GM19468 (cell line): ENCODE measurements at regions not wholly inside any gene's neighbourhood (a gene's known extent, or its start where the extent isn't known, plus 50 kb on each side); places are given as distances from the start of the nearest gene placed in this dataset.

Experiments used
- ATAC-seq: cut with Tn5 transposase; IDR thresholded peaks from one replicate; pipeline ENCODE4 v1.9.1; 2021; ENCODE audit warnings: mild to moderate bottlenecking, moderate library complexity, moderate number of reproducible peaks; ENCODE audit not compliant: unreplicated experiment; ENCODE audit errors: extremely low read depth

DNA sequence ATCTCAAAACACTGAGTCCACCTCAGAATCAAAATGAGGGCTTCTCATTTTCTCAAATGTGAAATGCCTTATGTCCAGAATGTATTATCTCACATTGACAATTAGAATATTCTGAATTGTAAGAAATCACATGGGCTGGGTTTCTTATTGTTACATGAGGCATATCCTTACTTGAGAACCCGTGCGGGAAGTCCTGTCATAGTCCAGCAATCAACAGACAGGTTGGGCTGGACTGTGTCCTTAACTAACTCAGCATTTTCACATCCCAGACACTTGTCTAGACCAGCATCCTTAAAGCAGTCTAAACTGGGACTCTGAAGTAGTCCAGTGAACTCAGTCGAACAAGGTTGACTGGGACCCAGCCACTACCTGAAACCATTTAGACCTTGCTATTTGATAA is 267.6 kb downstream of the CETN3 start:
- ATAC-seq = no peak

DNA sequence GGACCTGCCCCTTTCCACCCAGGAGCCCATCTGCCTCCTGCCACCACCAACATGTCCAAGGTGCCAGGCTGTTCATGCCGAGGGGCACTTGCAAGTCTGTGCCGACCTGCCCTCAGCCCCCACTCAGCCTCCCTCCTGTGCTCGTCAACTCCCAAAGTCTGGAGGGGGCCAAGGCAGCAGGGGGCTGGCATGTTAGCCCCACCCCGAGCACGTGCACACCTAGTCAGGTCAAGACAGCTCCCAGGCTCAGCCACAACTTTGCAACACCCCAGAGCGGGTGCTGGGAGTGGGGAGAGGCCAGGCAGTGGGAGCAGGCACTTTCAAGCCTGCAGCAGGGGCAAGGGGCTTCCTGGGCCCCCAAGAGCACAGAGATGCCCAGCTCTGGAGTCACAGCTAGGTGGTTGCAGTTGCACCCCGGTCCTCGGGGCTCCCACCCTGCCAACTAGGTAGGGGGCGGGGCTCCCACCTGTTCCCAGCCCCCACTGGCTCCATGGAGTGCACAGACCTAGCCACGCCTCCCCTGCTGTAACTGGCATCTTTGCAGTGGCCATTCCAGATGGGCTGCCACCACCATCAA is 272.5 kb downstream of the CETN3 start:
- ATAC-seq = no peak

DNA sequence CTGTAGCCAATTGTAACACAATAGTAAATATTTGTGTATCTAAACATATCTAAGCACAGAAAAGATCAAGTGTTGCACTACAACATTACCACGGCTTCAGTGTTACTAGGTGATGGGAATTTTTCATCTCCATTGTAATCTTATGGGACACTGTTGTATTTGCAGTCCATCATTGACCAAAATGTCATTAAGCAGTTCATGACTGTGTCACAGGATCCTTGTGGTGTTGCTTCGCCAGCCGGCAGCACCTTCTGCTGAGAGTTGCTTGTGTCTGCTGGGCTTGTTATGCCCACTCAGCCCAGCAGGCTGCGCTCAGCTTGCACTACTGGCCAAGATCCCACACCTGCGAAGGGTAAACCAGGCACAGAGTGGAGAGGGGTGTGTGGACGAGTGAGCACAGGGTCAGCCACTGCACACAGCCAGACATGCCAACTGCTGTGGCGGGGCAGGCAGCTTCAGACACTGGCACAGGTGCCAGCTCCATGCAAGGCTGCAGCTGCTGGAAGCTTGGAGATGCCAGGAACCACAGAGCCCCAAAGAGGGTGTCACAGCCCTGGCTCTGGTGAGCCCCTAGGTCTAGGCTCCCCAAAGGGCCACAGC is 273.7 kb downstream of the CETN3 start:
- ATAC-seq = no peak

DNA sequence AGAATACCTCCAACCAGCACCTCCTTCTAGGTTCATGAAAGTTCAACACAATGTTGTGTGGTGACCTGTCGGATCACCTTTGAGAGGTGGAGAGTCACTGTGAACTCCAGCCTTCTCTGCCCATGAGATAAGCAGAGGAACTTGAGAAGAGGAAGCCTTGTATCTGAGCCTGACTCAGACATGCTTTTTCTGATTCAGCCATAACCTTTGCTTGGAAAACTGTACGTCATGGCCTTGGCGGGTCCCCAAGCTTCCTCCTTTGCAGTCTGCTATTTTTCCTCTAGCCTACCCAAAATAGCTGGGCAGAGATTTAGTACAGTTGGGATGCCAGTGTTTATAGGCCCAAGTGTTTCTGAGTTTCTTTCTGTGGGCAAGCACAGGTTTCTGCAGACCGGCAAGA is 274.7 kb downstream of the CETN3 start:
- no peak for ATAC-seq

DNA sequence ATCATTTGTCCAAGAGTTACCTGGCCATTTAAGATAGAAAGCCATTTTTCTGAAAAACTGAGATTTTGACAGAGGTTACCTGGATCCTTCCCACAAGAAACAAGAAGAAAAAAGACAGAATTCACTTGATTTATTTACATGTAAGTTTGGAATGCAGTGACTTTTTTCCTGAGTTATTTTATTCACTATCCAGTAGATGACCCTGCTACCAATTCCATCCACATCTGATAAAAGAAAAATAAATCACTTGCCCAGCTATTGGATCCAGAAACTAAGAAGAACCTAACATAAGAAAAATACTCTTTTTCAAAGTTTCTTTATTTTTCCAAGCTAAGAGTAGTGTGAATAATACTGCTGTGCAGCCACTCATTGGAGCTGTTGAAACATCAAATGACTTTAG is 275.2 kb downstream of the CETN3 start:
- no peak for ATAC-seq

DNA sequence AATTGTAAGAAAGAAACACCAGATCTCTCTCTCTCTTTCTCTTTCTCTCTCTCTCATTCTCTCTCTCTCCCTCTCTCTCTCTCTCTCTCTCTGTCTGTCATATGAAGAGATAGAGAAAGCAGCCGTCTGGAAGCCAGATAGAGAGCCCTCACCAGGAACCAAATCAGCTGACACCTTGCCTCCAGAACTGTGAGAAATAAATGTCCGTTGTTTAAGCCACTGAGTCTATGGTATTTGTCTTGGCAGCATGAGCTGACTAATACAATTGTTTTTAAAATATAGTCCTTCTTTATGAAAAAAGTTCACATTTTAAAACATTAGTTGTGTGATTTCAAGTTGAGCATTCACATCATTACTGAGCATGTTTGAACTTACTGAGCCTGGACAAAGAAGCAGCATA is 275.6 kb downstream of the CETN3 start:
- no peak for ATAC-seq

DNA sequence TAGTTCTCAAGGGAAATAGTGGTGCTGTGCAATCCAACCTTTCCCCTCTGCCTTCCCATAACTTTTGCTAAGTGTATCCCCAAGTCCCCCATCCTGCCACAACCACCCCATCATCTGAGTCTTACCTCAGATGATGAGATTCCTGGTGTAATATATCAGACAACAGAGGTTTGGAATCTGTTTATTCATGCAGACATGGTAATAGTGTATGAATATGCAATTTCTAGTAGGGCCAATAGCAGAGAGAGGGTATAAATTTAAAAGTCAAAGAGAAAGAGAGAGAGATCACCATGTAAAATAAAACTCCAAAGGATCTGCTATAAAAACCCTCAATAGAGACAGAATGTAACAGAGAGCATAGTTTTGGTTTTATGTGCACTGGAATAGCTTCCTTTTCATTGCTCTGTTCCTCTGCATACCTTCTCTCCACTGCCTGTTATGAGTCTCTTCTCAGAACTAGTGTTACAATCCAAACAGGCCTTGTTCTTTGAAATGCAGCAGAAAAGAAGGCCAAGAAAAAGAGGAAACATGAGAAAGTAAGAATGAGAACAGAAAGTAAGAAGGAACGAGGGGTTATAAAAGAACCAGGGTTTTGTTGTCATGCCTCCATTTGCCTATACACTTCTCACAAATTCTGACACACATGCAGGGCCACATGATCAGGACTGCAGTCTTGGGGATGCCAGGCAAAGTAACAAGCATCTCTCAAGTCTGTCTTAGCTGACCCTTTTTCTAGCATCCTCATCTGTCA is 278.0 kb downstream of the CETN3 start:
- ATAC-seq = peak; percentile 44

DNA sequence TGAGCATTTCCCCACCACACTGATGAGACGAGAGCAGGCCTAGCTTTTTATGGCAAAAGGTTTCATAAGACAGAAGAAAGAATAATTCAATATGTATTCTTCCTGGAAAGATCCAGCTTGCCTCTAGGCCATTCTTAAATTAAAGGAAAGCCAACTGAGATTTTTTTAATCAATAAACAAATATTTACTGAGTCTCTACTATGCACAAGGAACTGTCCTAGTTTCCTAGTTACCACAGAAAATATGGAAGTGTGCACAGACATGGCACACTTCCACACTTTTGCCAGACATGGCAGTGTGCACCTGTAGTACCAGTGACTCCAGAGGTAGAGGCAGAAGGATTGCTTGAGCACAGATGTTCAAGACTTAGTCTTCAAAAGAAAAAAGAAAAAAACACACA is 281.0 kb downstream of the CETN3 start:
- no peak for ATAC-seq

DNA sequence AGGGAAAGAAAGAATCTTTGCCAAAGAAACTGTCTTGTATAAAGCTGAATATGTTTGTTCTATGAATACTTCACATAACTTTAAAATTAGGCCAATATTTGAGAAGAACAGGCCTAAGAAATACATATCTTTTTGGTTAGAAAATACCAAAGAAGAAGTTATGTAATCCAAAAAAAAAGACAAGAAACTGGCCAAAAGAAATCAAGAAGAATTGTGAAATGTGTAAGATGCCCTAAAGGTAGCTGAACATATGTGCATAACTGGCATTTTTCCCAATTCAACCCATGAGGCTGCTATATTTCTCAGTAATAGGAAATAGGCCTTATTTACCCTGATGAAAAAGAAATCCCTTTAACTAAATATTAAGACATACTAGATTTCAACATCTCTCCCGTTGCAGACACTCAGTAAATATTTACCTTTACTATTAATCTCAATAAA is 290.0 kb downstream of the CETN3 start:
- ATAC-seq = no peak

DNA sequence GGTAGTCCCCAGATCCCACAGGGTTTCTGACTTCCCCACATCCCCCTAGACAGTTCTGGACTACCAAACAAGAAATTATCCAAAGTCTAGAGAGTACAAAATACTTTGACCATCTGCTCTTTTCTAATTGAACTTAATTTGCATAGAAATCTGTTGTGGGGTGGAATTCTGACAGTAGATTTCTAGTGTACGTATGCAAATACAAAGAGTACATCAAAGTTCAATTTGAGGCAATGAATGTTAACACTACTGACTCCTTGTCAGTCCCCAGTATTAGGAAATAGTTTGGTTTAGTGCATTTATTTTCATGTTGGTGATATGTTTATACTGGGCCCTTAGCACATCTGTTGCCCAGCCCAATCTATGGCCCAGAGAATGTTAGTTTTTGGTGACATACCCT is 292.6 kb downstream of the CETN3 start:
- no peak for ATAC-seq

DNA sequence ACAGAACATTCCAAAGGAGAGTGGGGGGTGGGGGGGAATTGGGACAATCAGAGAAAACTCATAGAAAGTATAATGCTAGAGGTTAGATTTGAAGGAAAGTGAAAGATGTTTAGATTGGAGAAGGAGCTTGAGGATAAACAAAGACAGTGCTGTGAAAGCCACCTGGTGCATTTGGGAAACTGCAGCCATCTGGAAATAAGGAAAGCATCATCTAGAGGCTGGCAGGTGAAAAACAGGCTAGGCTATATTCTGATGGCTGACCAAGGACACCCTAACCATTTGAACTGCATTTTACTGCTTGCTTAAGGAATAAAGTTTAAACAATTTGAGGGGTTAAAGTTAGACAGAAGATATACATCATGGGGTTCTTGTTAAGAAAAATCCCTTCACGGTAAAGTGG is 296.4 kb downstream of the CETN3 start:
- no peak for ATAC-seq

DNA sequence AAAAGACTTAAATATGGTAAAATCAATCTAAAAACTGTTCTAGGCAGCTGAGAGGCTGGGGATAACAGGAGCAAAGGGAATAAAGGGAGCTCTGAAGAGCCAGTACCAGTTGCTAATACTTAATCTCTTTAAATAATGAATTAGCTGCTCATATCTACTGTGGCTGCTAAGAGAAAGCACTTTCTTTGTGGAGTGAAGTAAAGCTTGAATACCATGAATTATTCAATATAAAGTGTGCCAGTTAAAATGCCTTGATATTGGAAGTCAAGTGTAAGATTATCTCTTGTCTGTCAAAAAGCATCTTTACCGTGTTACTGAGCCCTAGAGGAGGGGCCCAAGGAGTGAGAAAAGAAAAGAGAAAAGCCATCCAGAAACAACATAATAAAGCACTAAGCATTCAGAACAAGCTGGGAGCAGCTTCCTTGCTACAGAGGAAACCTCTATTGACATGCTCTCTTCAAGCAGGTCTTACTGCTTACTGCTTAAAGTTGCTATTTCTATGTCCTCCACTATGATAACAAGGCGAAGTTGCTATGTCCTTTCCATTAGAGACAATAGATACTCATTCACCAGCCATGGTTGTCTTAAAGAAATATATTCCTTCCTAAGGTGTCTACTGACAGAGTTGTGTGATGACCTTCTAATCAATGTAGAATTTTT is 297.4 kb downstream of the CETN3 start:
- ATAC-seq = no peak

DNA sequence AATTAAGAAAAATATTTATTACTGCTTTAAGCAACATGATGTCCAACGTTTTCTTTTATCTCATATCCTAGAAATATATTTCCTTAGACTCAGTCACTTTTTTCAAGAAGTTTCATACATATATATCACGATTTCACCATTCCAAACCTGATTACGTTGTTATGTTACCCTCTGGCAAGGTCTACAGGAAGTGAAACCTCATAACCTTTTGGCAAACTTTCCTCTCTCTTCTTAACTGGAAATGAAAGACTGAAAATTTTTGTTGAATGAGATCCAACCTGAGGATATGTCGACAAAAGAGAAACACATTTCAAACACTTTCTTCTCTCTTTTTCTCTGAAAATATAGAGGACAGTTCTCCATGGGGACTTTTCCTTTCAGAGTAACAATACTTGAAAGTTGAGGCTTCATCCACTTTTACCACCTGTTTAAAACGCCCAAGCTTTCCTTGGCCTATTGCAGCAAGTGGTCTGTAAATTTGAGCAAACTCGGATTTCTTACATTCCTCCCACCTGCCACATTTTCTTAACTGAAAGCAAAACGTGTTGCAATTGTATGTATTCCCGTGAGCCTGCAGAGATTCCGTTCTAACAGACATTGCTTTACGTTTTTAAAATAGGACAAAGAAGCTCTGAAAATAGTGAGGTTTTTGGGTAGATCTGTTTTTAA is 298.1 kb downstream of the CETN3 start:
- no peak for ATAC-seq

DNA sequence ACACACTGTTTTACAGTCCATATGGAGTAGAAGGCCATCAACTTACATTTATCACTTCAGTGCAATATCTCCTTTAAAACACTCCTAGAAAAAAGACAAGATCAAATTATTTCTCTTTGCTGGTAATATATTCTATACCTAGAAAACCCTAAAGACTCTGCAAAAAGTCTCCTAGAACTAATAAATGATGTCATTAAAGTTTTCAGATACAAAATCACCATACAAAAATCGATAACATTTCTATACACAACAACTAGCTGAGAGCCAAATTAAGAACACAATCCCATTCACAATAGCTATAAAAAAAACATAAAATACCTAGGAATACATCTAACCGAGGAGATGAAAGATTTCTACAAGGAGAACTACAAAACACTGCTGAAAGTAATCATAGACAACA is 300.3 kb downstream of the CETN3 start:
- no peak for ATAC-seq

DNA sequence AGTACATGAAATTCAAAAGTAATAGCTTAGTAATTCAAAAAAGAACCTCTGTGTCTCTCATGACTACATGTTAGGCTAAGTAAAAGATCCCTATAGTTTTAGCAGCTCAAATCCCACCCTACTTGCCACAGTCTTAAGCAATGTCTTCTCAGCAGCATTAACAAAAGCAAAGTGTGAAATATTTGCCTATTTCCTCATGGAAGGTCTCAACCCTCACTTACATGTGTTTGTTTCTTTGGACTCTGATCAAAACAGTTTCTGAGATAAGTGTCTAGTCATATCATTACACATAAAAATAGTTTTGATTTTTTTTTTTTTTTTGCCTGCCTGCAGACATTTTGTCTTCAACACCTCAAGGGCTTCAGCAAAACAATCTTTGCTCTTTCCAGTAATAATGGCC is 310.5 kb downstream of the CETN3 start:
- no peak for ATAC-seq

DNA sequence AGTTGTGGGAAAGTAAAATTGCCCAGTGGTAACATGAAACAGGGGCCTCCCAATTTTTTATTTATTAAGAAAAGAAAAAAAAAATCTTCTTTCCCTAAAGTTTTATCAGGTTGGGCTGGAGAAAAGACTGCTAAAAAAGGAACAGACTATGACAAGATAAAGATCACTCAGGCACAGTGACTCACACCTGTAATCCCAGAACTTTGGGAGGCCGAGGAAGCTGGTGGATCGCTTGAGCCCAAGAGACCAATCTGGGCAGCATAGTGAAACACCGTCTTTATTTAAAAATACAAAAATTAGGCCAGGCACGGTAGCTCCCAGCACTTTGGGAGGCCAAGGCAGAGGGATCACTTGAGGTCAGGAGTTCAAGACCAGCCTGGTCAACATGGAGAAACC is 312.5 kb downstream of the CETN3 start:
- ATAC-seq = no peak

DNA sequence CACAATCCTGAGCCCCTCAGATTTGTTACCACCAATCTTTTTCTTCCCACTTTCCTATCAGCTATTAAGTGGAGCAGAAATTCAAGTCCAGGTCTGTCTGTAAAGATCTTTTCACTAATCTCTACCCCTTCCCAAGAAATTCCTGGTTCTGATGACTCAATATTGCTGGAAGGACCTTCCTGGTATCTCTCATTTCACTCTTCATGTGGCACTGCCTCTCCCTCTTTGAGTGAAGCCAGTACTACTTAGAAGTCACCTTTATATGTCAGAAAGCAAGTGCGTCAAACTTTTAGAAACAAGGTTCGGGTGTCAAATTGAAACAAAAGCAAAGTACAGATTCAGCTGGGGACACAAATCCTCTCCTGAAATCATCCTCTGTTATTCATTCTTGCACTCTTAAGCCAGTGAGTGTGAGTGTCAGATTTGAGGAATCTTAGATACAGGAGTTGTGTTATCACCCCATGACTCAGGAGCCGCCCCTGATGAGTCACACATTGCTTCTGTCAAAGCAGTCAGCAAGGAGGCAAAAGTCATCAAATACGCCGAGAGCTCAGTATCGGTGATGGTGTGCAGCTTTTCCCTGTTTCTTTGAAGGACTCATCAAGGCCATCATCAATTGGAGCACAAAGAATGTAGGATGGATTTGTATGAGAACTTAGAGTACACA is 313.0 kb downstream of the CETN3 start:
- no peak for ATAC-seq

DNA sequence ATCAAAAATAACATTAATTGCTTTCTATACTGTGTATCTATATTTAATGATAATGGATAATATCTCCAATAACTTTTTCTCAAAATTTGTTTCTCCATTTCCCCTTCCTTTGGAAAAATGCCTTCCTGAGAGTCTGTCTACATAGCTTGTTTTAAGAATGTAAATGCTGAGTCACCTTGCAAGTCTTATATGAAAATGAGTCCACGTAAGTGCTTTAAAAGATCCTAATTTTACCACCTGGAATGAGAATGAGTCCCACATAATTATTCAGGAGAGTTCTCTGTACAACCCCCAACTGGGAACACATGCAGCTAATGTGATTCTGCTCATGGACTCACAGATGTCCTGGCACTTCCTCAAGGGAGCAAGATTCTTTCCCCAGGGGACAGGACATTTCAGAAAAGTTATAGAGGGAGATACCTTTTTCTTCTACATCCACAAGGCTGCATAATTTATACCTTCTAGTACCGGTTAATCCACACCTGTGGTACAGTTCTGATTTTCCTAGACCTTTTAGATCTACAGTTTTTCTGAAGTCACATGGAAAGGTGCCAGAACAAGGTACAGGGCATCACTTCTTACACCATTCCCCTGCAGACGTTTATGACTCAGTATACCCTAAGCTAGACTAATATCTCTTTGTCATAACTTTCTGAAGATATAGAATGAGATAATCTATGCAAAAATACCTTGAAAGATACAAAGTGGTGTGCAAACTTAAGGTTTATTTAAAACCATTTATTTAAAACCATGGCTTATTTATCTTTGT is 314.1 kb downstream of the CETN3 start:
- no peak for ATAC-seq

DNA sequence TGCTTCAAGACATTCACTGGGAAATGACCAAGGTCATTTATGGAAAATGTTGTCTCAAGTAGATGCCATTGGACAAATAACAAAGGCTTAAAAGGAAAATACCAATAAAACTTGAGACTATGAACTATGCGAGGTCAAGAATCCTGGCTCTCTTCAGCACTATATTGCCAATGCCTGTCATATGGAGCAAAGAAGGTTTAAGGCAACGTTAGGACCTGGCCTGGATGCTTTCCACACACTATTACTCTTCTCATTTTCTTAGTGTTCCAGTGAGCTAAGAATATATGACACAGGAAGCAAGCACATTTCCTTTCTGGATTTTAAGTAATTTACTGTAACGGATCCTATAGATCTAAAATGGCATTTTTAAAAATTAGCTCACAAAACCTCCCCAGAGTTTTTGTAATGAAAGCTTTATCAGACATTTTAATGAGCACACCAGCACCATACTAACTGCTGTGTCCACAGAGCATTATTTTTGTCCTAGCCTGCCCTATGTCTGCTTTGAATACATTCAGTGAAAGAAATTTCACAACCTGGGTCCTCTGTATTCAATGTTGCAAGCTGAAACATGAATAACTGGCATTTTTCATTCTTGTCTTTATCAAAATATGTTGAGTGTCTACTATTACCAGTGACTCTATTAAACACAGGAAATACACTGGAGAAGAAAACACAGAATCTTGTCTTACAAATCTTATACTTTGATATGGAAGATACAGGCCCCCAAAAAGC is 315.6 kb downstream of the CETN3 start:
- no peak for ATAC-seq
